ENCODE measurements at regions not wholly inside any gene's neighbourhood (a gene's known extent, or its start where the extent isn't known, plus 50 kb on each side); places are given as distances from the start of the nearest gene placed in this dataset.
"Not testable (repeated sequence)": the region's sequence is repeated elsewhere in the genome, so short reads cannot be mapped to it uniquely, and the experiment has no call there.

- Histone ChIP-seq H3K36me3 (ENCODE audit: insufficient read depth, low read length, poor library complexity, severe bottlenecking) (no peaks in the 10 kb centered on the region), H3K4me1 (ENCODE audit: insufficient read depth, low read length, poor library complexity, severe bottlenecking) (no peaks in the 10 kb centered on the region), H3K27ac (ENCODE audit: low read depth, low read length, poor library complexity, severe bottlenecking) (no peak overlapping the region), H3K27me3 (replicated peaks; ENCODE audit: insufficient read depth, low read depth, low read length, poor library complexity) (no peaks in the 10 kb centered on the region), H3K9me3 (ENCODE audit: low read depth, low read length, poor library complexity, severe bottlenecking) (peaks cover 15% of the 10 kb centered on the region), H3K4me3 (ENCODE audit: low read depth, low read length, poor library complexity, severe bottlenecking) (no peak overlapping the region)
- ChIA-PET CTCF (no interaction called here), POLR2A (ENCODE audit: low non-redundant PET) (no interaction called here)
- no peak for TF ChIP-seq EZH2 (IDR thresholded peaks at IDR 0.05; ENCODE audit: borderline replicate concordance, low read depth, low read length, poor library complexity, severe bottlenecking)
- no peak for TF ChIP-seq CTCF (conservative IDR thresholded peaks at IDR 0.05; ENCODE audit: low read depth, low read length)
- BruUV-seq (replicated peaks) = no TSS peak
- no peak for DNase-seq (ENCODE audit: low spot score)
- intact Hi-C loops (cut with micrococcal nuclease; ENCODE audit: unreplicated experiment) = no loop called here
Measured at GRCh38 chr11:33434294-33434693, 177.1 kb downstream of the HIPK3 start.

GRCh38 chr11:33428435-33428834 lies 171.3 kb downstream of the HIPK3 start:
- intact Hi-C loops (cut with micrococcal nuclease; ENCODE audit: unreplicated experiment) = not testable (repeated sequence)

GRCh38 chr11:33420959-33421566 lies 163.9 kb downstream of the HIPK3 start:
- BruUV-seq (replicated peaks) = no TSS peak
- CTCF ChIA-PET = no interaction called here
- intact Hi-C loops (cut with micrococcal nuclease; ENCODE audit: unreplicated experiment) = no loop called here

More at GRCh38 chr11:33428435-33428834, 171.3 kb downstream of the HIPK3 start:
- H3K9me3 ChIP-seq (ENCODE audit: low read depth, low read length, poor library complexity, severe bottlenecking); H3K36me3 ChIP-seq (ENCODE audit: insufficient read depth, low read length, poor library complexity, severe bottlenecking); BruUV-seq (replicated peaks); H3K4me1 ChIP-seq (ENCODE audit: insufficient read depth, low read length, poor library complexity, severe bottlenecking); H3K27ac ChIP-seq (ENCODE audit: low read depth, low read length, poor library complexity, severe bottlenecking); DNase-seq (ENCODE audit: low spot score); H3K4me3 ChIP-seq (ENCODE audit: low read depth, low read length, poor library complexity, severe bottlenecking); POLR2A ChIA-PET (ENCODE audit: low non-redundant PET): not testable (repeated sequence)
- CTCF ChIA-PET = interaction anchor here (0.7 kb wide), 1 partner anchor 634 kb away, joined by 11 read pairs; the partner anchor contains the start of gene CCDC73
- peaks cover 42% of the 10 kb centered on the region for H3K27me3 ChIP-seq (replicated peaks; ENCODE audit: insufficient read depth, low read depth, low read length, poor library complexity)

More at GRCh38 chr11:33420959-33421566, 163.9 kb downstream of the HIPK3 start:
- TF ChIP-seq EZH2 (IDR thresholded peaks at IDR 0.05; ENCODE audit: borderline replicate concordance, low read depth, low read length, poor library complexity, severe bottlenecking) (no peak), CTCF (conservative IDR thresholded peaks at IDR 0.05; ENCODE audit: low read depth, low read length) (no peak)
- Histone ChIP-seq H3K27me3 (replicated peaks; ENCODE audit: insufficient read depth, low read depth, low read length, poor library complexity) (peaks cover 31% of the 10 kb centered on the region), H3K9me3 (ENCODE audit: low read depth, low read length, poor library complexity, severe bottlenecking) (no peaks in the 10 kb centered on the region), H3K27ac (ENCODE audit: low read depth, low read length, poor library complexity, severe bottlenecking) (no peak overlapping the region), H3K36me3 (ENCODE audit: insufficient read depth, low read length, poor library complexity, severe bottlenecking) (no peaks in the 10 kb centered on the region), H3K4me1 (ENCODE audit: insufficient read depth, low read length, poor library complexity, severe bottlenecking) (no peaks in the 10 kb centered on the region), H3K4me3 (ENCODE audit: low read depth, low read length, poor library complexity, severe bottlenecking) (no peak overlapping the region)
- DNase-seq (ENCODE audit: low spot score) = no peak
- POLR2A ChIA-PET (ENCODE audit: low non-redundant PET) = no interaction called here

All from A673 (cell line).